SU-DHL-6 (cell line): ENCODE measurements at regions not wholly inside any gene's neighbourhood (a gene's known extent, or its start where the extent isn't known, plus 50 kb on each side); places are given as distances from the start of the nearest gene placed in this dataset.
"Not testable (repeated sequence)": the region's sequence is repeated elsewhere in the genome, so short reads cannot be mapped to it uniquely, and the experiment has no call there.

Experiments used
- H2AFZ ChIP-seq: fragments of 200-600 bp; sonication (generic); 2 replicates; pipeline ENCODE4 v1.6.1; 2014; ENCODE audit warnings: low read depth, mild to moderate bottlenecking, moderate library complexity, mixed read lengths, antibody characterized with exemption, low read length; ENCODE audit not compliant: severe bottlenecking
- H3F3A ChIP-seq: fragments of 200-600 bp; shearing (Covaris generic); 2 replicates; pipeline ENCODE4 v1.6.0; 2016; ENCODE audit warnings: antibody characterized with exemption, mild to moderate bottlenecking; ENCODE audit not compliant: insufficient read depth
- H3K27ac ChIP-seq: fragments of 200-600 bp; sonication (generic); 2 replicates; pipeline ENCODE4 v1.5.1; 2016; ENCODE audit warnings: low read depth, mild to moderate bottlenecking, low read length, moderate library complexity, mixed read lengths
- H3K27me3 ChIP-seq: fragments of 200-600 bp; sonication (generic), shearing (Covaris generic); 2 replicates; pipeline ENCODE4 v1.6.0; 2014; ENCODE audit warnings: mild to moderate bottlenecking, low read length
- H3K36me3 ChIP-seq: fragments of 200-600 bp; sonication (generic); 2 replicates; pipeline ENCODE4 v1.6.1; 2014; ENCODE audit warnings: mild to moderate bottlenecking, low read length, mixed read lengths
- H3K4me2 ChIP-seq: fragments of 300-600, 200-600 bp; shearing (Covaris generic), sonication (generic); 2 replicates; pipeline ENCODE4 v1.6.0; 2014; ENCODE audit warnings: low read length, low read depth, mild to moderate bottlenecking; ENCODE audit not compliant: poor library complexity, severe bottlenecking
- H3K4me3 ChIP-seq: fragments of 200-600 bp; sonication (generic); 2 replicates; pipeline ENCODE4 v1.5.1; 2014; ENCODE audit warnings: antibody characterized with exemption, low read length, mild to moderate bottlenecking, mixed read lengths; ENCODE audit not compliant: insufficient read depth, poor library complexity, severe bottlenecking
- H3K79me2 ChIP-seq: fragments of 200-600 bp; sonication (generic); 2 replicates; pipeline ENCODE4 v1.6.1; 2014; ENCODE audit warnings: mild to moderate bottlenecking, low read length, moderate library complexity; ENCODE audit not compliant: insufficient read depth
- H3K9ac ChIP-seq: fragments of 200-600 bp; sonication (generic); 2 replicates; pipeline ENCODE4 v1.7.0; 2014; ENCODE audit warnings: mild to moderate bottlenecking, low read length
- H3K9me2 ChIP-seq: fragments of 200-600 bp; sonication (generic); replicated peaks from 2 replicates; pipeline ENCODE4 v1.6.1; 2014; ENCODE audit warnings: low read length; ENCODE audit not compliant: insufficient read depth
- H3K9me3 ChIP-seq: fragments of 200-600 bp; sonication (generic); 2 replicates; pipeline ENCODE4 v1.6.1; 2014; ENCODE audit warnings: low read length, mixed read lengths; ENCODE audit not compliant: insufficient read depth
- H4K20me1 ChIP-seq: fragments of 200-600 bp; sonication (generic); 2 replicates; pipeline ENCODE4 v1.6.1; 2014; ENCODE audit warnings: low read depth, mild to moderate bottlenecking, antibody characterized with exemption, low read length, moderate library complexity, mixed read lengths
- EZH2phosphoT487 ChIP-seq: fragments of 200-600 bp; sonication (generic), shearing (Covaris generic); conservative IDR thresholded peaks from 2 replicates; pipeline ENCODE4 v1.6.1; 2018; ENCODE audit warnings: mild to moderate bottlenecking, antibody characterized with exemption, low read length, moderate library complexity, mixed read lengths
- TF ChIP-seq, protein P1 (sequence below): fragments of 200-600 bp; sonication (generic); IDR thresholded peaks from one replicate; pipeline ENCODE4 v1.5.1; 2017; ENCODE audit warnings: antibody characterized with exemption, mild to moderate bottlenecking, low read length, moderate library complexity; ENCODE audit not compliant: insufficient read depth, poor library complexity, severe bottlenecking

DNA sequence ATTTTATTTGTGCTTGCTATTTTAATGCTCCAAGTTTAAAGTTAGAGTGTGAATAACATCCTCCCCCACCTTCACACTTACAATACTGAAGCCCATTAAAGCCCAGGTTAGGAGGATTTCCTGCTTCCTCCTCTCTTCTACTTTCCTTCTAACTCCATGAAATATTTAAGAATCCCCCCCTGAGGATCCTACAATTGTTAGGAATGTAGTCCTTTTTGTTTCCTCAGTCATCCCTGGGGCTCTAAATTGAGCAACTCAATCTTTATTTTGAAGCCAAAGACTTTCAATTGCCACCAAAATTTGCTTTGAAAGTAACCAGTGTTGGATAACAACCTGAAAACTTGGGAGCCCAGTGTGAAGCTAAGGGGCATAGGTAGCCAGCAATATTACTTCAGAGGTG lies 276.9 kb downstream of the FAM47A start:
- Histone ChIP-seq H3K4me2 (no peak overlapping the region), H3K36me3 (no peaks in the 10 kb centered on the region), H3F3A (no peaks in the 10 kb centered on the region), H3K4me3 (no peak overlapping the region), H3K27ac (no peak overlapping the region), H3K79me2 (no peaks in the 10 kb centered on the region), H3K9me3 (no peaks in the 10 kb centered on the region), H3K9ac (no peak overlapping the region), H2AFZ (no peak overlapping the region), H4K20me1 (no peaks in the 10 kb centered on the region), H3K27me3 (no peaks in the 10 kb centered on the region), H3K9me2 (no peaks in the 10 kb centered on the region)
- no peak for TF ChIP-seq EZH2phosphoT487
- TF ChIP-seq, protein P1, sequence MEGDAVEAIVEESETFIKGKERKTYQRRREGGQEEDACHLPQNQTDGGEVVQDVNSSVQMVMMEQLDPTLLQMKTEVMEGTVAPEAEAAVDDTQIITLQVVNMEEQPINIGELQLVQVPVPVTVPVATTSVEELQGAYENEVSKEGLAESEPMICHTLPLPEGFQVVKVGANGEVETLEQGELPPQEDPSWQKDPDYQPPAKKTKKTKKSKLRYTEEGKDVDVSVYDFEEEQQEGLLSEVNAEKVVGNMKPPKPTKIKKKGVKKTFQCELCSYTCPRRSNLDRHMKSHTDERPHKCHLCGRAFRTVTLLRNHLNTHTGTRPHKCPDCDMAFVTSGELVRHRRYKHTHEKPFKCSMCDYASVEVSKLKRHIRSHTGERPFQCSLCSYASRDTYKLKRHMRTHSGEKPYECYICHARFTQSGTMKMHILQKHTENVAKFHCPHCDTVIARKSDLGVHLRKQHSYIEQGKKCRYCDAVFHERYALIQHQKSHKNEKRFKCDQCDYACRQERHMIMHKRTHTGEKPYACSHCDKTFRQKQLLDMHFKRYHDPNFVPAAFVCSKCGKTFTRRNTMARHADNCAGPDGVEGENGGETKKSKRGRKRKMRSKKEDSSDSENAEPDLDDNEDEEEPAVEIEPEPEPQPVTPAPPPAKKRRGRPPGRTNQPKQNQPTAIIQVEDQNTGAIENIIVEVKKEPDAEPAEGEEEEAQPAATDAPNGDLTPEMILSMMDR: no peak

GRCh38 chrX:33852146-33852545 lies 280.0 kb downstream of the FAM47A start:
- H3K9ac ChIP-seq, H3K4me3 ChIP-seq, H4K20me1 ChIP-seq, H3K9me2 ChIP-seq, H2AFZ ChIP-seq, H3F3A ChIP-seq, H3K27me3 ChIP-seq, H3K27ac ChIP-seq, H3K9me3 ChIP-seq, H3K4me2 ChIP-seq, H3K79me2 ChIP-seq, H3K36me3 ChIP-seq: not testable (repeated sequence)

DNA sequence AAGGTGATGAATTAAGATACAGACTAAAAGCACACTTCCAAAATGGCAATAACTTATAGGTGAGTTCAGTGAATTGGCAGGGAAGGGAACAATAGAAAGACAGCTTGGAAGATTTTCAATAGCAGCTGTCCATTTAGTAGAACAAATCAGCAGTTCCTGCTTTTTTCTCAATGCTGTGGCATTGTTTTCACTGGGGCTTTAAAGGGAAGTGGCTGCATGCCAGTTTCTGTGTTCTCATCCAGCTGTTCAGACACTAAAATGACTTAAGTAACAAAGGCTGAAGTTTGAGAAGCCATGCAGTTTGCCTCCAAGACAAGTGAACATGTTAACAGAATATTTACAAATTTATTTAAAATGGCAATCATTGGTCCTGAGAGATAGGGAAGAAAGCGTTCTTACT lies 291.9 kb downstream of the FAM47A start:
- H3K27me3 ChIP-seq: no peaks in the 10 kb centered on the region
- H3K9ac ChIP-seq: no peak overlapping the region
- H3K79me2 ChIP-seq: no peaks in the 10 kb centered on the region
- H3K9me3 ChIP-seq: no peaks in the 10 kb centered on the region
- no peaks in the 10 kb centered on the region for H3K36me3 ChIP-seq
- peak overlapping the region; percentile 9 for H2AFZ ChIP-seq
- no peak for TF ChIP-seq EZH2phosphoT487
- no peak overlapping the region for H3K4me3 ChIP-seq
- H3F3A ChIP-seq: no peaks in the 10 kb centered on the region
- H4K20me1 ChIP-seq: no peaks in the 10 kb centered on the region
- H3K9me2 ChIP-seq: no peaks in the 10 kb centered on the region
- H3K4me2 ChIP-seq: no peak overlapping the region
- no peak overlapping the region for H3K27ac ChIP-seq

DNA sequence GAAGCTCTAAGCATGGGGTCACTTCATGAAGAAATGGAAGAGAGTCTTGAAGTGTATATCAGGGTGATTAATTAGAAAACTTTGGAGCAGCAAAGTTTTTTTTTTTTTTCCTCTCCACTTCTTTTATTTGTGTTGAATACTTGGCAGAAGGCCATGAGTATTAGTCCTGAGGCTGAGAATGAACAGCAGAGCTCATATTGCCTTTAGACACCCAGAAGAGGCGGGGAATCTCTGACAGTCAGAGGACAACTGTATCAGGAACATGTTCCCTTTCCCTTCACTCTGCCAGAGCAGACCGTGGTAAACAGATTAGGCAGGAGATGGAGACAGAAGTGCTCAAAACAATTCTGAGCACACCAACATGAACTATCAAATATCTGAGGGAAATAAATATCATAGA lies 300.9 kb downstream of the FAM47A start:
- no peak overlapping the region for H3K4me2 ChIP-seq
- TF ChIP-seq, protein P1: no peak
- no peak for TF ChIP-seq EZH2phosphoT487
- no peaks in the 10 kb centered on the region for H4K20me1 ChIP-seq
- no peaks in the 10 kb centered on the region for H3K9me2 ChIP-seq
- no peak overlapping the region for H3K9ac ChIP-seq
- no peaks in the 10 kb centered on the region for H3K79me2 ChIP-seq
- no peaks in the 10 kb centered on the region for H3K9me3 ChIP-seq
- H3K27me3 ChIP-seq: no peaks in the 10 kb centered on the region
- no peak overlapping the region for H3K4me3 ChIP-seq
- no peak overlapping the region for H2AFZ ChIP-seq
- H3F3A ChIP-seq: no peaks in the 10 kb centered on the region
- no peaks in the 10 kb centered on the region for H3K36me3 ChIP-seq
- no peak overlapping the region for H3K27ac ChIP-seq
